Activated B cell treated with CpG ODN at 0.5 μM for 24 hours (primary cell): ENCODE measurements at regions not wholly inside any gene's neighbourhood (a gene's known extent, or its start where the extent isn't known, plus 50 kb on each side); places are given as distances from the start of the nearest gene placed in this dataset.

Experiments used
- ATAC-seq: fragments of 200-7000 bp; cut with Tn5 transposase; one replicate; pipeline ENCODE4 v1.10.0; 2021; ENCODE audit warnings: low read depth, mild to moderate bottlenecking, moderate library complexity
- CTCF ChIA-PET: fragments of 350-600 bp; sonication (Branson Sonifier 250); formaldehyde crosslinking; loops from one replicate; lab custom pipeline; 2021; ENCODE audit warnings: antibody characterized with exemption; lab: Charles Lee
- POLR2A ChIA-PET: fragments of 350-600 bp; sonication (Branson Sonifier 250); formaldehyde crosslinking; loops from one replicate; lab custom pipeline; 2021; ENCODE audit warnings: antibody characterized with exemption; lab: Charles Lee
- DNase-seq: peaks from one replicate; pipeline ENCODE4 v3.0.0; 2022
- H3K27ac Mint-ChIP-seq: one replicate; pipeline ENCODE4 v1.8.0; 2020; ENCODE audit warnings: mixed read lengths
- H3K27me3 Mint-ChIP-seq: one replicate; pipeline ENCODE4 v1.8.0; 2021; ENCODE audit warnings: mixed read lengths
- H3K36me3 Mint-ChIP-seq: one replicate; pipeline ENCODE4 v1.8.0; 2021; ENCODE audit warnings: low read depth, mixed read lengths
- H3K4me1 Mint-ChIP-seq: one replicate; pipeline ENCODE4 v1.8.0; 2021; ENCODE audit warnings: mixed read lengths
- H3K4me3 Mint-ChIP-seq: one replicate; pipeline ENCODE4 v1.8.0; 2020; ENCODE audit warnings: mild to moderate bottlenecking, mixed read lengths
- H3K9me3 Mint-ChIP-seq: one replicate; pipeline ENCODE4 v1.8.0; 2020; ENCODE audit warnings: mixed read lengths
- intact Hi-C: fragments of 100-400 bp; cut with micrococcal nuclease; formaldehyde crosslinking; loops from one replicate; pipeline ENCODE4 v1.15.1; 2024
- TF ChIP-seq, protein P1 (sequence below): fragments of 200-600 bp; IDR thresholded peaks from one replicate; pipeline ENCODE4 v1.8.0; 2022; ENCODE audit warnings: antibody characterized with exemption, mild to moderate bottlenecking

DNA sequence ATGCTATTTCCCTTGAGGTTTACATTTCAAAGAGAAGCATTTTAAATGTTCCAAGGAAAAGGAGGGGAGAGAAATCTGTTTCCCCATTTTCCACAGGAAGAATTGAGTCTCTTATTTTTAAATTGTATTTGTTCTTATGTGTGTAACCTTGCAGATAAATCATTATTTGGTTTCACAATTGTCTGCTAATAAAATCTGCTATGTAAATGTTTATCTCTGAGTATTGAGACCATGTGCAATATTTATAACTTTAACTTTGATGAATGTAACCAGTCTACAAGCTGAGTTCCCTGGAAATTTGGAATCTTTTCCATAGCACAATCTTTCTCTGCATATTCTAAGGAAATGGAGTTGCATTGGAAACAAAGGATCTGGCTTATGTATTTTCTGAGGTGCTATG lies 209.6 kb downstream of the PTBP2 start:
- no peaks in the 10 kb centered on the region for H3K27me3 Mint-ChIP-seq
- CTCF ChIA-PET, result no interaction called here
- no peaks in the 10 kb centered on the region for H3K4me1 Mint-ChIP-seq
- POLR2A ChIA-PET, result no interaction called here
- H3K4me3 Mint-ChIP-seq, result no peak overlapping the region
- no peak for ATAC-seq
- intact Hi-C loops, result no loop called here
- TF ChIP-seq, protein P1, sequence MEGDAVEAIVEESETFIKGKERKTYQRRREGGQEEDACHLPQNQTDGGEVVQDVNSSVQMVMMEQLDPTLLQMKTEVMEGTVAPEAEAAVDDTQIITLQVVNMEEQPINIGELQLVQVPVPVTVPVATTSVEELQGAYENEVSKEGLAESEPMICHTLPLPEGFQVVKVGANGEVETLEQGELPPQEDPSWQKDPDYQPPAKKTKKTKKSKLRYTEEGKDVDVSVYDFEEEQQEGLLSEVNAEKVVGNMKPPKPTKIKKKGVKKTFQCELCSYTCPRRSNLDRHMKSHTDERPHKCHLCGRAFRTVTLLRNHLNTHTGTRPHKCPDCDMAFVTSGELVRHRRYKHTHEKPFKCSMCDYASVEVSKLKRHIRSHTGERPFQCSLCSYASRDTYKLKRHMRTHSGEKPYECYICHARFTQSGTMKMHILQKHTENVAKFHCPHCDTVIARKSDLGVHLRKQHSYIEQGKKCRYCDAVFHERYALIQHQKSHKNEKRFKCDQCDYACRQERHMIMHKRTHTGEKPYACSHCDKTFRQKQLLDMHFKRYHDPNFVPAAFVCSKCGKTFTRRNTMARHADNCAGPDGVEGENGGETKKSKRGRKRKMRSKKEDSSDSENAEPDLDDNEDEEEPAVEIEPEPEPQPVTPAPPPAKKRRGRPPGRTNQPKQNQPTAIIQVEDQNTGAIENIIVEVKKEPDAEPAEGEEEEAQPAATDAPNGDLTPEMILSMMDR, result no peak
- no peak for DNase-seq
- H3K36me3 Mint-ChIP-seq, result no peaks in the 10 kb centered on the region
- H3K27ac Mint-ChIP-seq, result no peak overlapping the region
- no peaks in the 10 kb centered on the region for H3K9me3 Mint-ChIP-seq

DNA sequence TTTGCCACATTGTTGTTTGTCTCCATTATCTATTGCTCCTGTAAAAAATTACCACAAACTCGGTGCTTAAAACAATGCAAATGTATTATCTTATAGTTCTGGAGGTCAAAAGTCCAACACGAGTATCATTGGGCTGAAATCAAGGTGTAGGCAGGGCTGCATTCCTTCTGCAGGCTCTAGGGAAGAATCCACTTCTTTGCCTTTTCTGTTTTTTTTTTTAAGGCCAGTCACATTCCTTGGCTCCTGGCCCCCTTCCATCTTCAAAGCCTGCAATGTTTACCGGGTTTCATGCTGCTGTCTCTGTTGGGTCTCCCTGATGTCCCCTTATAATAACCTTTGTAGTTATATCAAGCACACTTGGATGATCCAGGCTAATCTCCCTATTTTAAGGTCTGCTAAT lies 212.7 kb downstream of the PTBP2 start:
- Mint-ChIP-seq H3K27ac (no peak overlapping the region), H3K36me3 (no peaks in the 10 kb centered on the region), H3K27me3 (no peaks in the 10 kb centered on the region), H3K4me3 (no peak overlapping the region), H3K4me1 (no peaks in the 10 kb centered on the region), H3K9me3 (no peaks in the 10 kb centered on the region)
- DNase-seq (no peak), ATAC-seq (no peak)
- TF ChIP-seq, protein P1, result no peak
- intact Hi-C loops, result no loop called here
- POLR2A ChIA-PET, result no interaction called here
- CTCF ChIA-PET, result no interaction called here

DNA sequence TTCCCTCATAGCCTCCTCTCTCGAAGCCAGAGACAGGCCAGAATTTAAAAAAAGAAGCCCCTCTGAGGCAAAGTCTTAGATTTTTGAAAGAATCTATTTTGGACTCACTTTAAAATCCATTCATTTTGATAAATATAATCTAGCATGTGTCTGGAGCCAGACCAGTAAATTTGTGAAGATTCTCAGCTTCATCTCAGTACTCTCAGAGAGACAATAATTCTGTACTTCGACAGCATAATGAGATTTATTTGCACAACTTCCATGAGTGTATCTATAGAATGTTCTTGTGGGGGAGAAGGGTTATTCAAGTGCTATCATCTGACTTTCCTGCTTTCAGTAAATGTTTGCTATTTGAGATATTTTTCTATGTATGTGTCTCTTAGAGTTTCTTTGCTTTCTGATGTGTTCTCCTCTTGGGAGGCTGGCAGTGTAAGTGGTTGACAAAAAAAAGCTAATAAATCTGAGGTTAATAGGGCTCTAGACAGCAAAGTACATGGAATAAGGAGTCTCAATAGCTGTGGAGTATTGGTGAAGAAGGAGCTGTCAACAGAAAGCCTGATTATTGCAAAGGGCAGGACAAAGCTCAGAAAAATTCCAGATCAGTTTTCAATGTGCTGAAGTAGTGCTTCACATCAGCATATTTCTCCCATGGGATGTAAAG lies 223.0 kb downstream of the PTBP2 start:
- POLR2A ChIA-PET, result no interaction called here
- intact Hi-C loops, result no loop called here
- H3K4me3 Mint-ChIP-seq, result no peak overlapping the region
- no peaks in the 10 kb centered on the region for H3K27me3 Mint-ChIP-seq
- H3K36me3 Mint-ChIP-seq, result no peaks in the 10 kb centered on the region
- no peaks in the 10 kb centered on the region for H3K9me3 Mint-ChIP-seq
- CTCF ChIA-PET, result no interaction called here
- no peak overlapping the region for H3K27ac Mint-ChIP-seq
- TF ChIP-seq, protein P1, result no peak
- H3K4me1 Mint-ChIP-seq, result no peaks in the 10 kb centered on the region
- DNase-seq, result no peak
- ATAC-seq, result no peak

DNA sequence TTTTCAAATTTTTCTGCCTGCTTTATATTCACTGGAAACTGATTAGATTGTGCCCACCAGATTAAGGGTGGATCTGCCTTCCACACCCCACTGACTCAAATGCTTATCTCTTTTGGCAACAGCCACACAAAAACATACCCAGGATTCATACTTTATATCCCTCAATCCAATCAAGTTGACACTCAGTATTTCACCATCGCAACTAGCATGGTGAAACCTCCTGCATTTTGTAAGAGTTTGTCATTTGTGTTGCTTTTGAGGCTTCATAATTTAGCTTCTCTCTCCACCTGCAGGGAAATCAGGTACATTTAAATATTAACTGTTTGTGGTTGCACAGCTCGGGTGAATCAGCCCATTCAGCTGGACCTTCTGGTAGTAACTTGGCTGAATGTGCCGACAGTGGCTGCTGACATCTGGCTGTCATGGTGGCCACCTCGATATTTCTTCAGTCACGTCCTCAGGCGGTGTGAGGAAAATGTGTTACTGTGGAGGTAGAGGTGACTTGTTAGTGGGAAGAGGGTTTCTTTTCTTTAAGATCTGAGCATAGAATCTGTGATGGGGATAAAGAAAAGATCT lies 224.0 kb downstream of the PTBP2 start:
- H3K36me3 Mint-ChIP-seq, result no peaks in the 10 kb centered on the region
- intact Hi-C loops, result no loop called here
- TF ChIP-seq, protein P1, result no peak
- no peak overlapping the region for H3K27ac Mint-ChIP-seq
- no peaks in the 10 kb centered on the region for H3K9me3 Mint-ChIP-seq
- no peaks in the 10 kb centered on the region for H3K4me1 Mint-ChIP-seq
- no peak overlapping the region for H3K4me3 Mint-ChIP-seq
- ChIA-PET CTCF (no interaction called here), POLR2A (no interaction called here)
- no peak for ATAC-seq
- no peak for DNase-seq
- no peaks in the 10 kb centered on the region for H3K27me3 Mint-ChIP-seq

DNA sequence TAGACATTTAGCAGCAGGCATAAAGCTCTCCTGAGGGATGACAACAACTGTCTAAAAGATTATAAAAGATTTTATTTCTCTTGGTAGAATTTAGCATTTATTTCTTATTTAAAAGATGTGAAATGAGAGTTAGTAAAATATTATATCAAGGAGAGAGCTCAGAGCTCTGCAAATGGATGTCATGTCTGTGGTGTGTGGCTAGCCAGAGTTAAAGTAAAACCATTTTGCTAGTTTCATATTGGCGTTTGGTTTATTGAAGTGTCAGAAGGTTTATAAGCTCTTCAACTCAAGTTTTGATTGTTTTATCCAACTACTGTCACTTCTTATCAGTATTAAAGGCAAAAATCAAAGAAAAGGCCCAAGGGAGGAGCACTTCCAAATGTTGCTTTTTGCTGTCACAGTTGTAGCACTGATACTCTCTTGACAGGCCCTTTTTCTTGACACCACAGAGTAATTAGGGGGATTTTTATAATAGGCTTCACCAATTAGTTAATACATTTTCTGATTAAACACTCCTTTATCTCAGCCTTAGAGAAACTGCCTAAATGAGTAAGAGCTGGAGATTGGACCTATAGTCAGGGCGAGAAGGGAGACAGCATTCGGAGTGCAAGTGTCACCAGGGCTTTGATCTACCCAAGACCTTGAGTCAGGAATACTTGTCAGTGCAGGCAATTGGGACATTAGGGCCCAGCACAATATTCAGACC lies 233.9 kb downstream of the PTBP2 start:
- intact Hi-C loops, result no loop called here
- CTCF ChIA-PET, result no interaction called here
- DNase-seq (no peak), ATAC-seq (no peak)
- Mint-ChIP-seq H3K36me3 (no peaks in the 10 kb centered on the region), H3K4me3 (no peak overlapping the region), H3K4me1 (no peaks in the 10 kb centered on the region), H3K27ac (no peak overlapping the region), H3K9me3 (no peaks in the 10 kb centered on the region), H3K27me3 (no peaks in the 10 kb centered on the region)
- TF ChIP-seq, protein P1, result no peak
- POLR2A ChIA-PET, result no interaction called here
